ENCODE measurements at regions not wholly inside any gene's neighbourhood (a gene's known extent, or its start where the extent isn't known, plus 50 kb on each side); places are given as distances from the start of the nearest gene placed in this dataset.
"Not testable (repeated sequence)": the region's sequence is repeated elsewhere in the genome, so short reads cannot be mapped to it uniquely, and the experiment has no call there.

DNA sequence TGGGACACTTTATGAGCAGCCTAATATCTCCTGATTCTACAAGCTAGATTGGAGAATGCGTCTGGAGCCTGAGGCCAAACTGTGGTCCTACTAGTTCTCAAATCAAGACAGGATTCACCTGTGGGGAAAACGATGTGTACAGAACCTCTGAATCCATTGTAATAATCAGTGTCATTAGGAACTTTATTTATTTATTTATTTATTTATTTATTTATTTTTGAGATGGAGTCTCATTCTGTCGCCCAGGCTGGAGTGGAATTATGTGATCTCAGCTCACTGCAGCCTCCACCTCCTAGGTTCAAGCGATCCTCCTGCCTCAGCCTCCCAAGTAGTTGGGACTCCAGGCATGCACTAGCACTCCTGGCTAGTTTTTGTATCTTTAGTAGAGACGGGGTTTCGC lies 52.6 kb upstream of the KIF26B start:
- in situ Hi-C loops (cut with MboI; ENCODE audit: low sequenced_read_pairs): not testable (repeated sequence)

DNA sequence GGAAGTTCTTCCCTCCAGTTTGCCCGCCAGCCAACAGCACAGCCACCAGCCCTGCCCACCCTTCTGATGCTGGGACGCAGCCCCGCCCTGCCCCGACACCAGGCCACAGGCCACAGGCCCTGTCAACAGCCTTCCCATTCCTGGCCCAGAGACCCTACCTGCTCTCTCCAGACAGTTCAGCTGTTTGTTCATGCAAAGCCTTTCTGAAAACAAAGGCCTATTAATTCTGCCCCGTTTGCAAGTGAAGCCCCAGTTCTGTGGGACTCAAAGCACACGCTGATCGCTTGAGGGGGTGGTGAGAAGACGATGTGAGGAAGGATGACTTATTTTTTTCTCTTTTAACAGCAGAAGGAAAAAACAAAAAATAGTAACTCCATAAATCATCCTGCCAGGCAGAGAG lies 55.4 kb upstream of the KIF26B start:
- in situ Hi-C loops (cut with MboI; ENCODE audit: low sequenced_read_pairs): no loop called here

- in situ Hi-C loops (cut with MboI; ENCODE audit: low sequenced_read_pairs): no loop called here
Measured at GRCh38 chr1:245098924-245099323, 55.9 kb upstream of the KIF26B start.

- in situ Hi-C loops (cut with MboI; ENCODE audit: low sequenced_read_pairs): no loop called here
Measured at GRCh38 chr1:245096311-245097066, 58.3 kb upstream of the KIF26B start.

DNA sequence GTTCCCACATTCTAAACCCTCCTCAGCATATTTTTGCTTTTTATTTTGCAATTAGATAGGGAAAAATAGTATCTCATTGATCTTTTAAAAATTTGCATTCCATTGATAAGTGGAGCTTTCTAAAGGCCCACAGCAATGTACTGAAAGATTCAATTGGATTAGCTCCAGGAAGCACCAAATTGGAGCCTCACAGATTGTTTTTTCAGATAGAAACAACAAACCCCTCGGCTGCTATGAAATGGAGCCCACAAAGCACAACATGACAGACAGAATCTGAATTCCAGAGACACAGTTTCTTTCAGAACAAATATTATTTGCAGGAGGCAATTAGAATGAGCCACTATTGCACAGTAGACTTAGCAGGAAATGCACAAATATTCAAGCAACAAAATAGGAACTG lies 58.9 kb upstream of the KIF26B start:
- in situ Hi-C loops (cut with MboI; ENCODE audit: low sequenced_read_pairs): no loop called here

GRCh38 chr1:245094954-245095353 lies 59.8 kb upstream of the KIF26B start:
- in situ Hi-C loops (cut with MboI; ENCODE audit: low sequenced_read_pairs): no loop called here

DNA sequence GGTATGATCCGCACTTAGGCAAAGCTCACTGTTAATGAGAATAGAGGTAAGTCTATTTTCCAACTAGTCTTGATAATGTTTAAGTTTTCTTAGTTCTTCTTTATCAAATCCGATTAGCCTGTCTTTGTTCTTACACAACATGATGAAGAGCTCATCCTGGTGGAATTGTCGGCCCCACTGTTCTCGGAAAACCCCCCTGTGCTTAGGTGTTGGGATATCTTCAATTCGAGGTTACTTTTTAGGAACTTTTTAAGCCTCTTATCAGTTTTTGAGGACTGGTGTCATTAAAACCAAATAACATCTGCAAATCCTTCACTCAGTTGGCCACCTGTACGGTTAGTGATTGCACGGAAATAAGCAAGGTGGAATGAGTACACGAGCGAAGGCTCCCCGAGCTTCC lies 60.7 kb upstream of the KIF26B start:
- in situ Hi-C loops (cut with MboI; ENCODE audit: low sequenced_read_pairs): no loop called here

- in situ Hi-C loops (cut with MboI; ENCODE audit: low sequenced_read_pairs): no loop called here
Measured at GRCh38 chr1:245092638-245092976, 62.2 kb upstream of the KIF26B start.

GRCh38 chr1:245091818-245092637 lies 62.8 kb upstream of the KIF26B start:
- in situ Hi-C loops (cut with MboI; ENCODE audit: low sequenced_read_pairs): no loop called here

DNA sequence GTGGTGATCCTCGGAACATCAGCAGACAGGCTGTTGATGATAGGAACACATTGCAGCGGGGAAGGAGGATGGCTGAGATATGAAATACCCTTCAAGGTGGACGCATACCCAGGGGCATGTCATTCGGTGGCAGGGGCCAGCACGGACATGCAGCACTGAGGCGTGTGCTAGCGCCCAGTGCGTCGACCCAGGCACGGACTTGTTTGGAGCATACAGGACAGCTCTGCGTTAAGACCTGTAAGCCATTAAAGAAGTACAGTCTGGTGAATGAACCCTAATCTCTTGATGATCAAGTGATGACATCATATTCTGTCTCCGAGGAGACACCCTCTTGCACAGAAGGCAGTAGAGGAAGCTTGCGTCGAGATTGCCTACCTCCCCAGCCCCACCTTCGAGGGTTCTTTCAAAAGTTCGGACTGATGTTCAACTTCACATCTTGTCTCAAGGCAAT lies 63.6 kb upstream of the KIF26B start:
- in situ Hi-C loops (cut with MboI; ENCODE audit: low sequenced_read_pairs): no loop called here

- in situ Hi-C loops (cut with MboI; ENCODE audit: low sequenced_read_pairs): no loop called here
Measured at GRCh38 chr1:245090491-245091090, 64.2 kb upstream of the KIF26B start.

- in situ Hi-C loops (cut with MboI; ENCODE audit: low sequenced_read_pairs): no loop called here
Measured at GRCh38 chr1:245087723-245088122, 67.1 kb upstream of the KIF26B start.

GRCh38 chr1:245086389-245086969 lies 68.3 kb upstream of the KIF26B start:
- in situ Hi-C loops (cut with MboI; ENCODE audit: low sequenced_read_pairs): no loop called here

DNA sequence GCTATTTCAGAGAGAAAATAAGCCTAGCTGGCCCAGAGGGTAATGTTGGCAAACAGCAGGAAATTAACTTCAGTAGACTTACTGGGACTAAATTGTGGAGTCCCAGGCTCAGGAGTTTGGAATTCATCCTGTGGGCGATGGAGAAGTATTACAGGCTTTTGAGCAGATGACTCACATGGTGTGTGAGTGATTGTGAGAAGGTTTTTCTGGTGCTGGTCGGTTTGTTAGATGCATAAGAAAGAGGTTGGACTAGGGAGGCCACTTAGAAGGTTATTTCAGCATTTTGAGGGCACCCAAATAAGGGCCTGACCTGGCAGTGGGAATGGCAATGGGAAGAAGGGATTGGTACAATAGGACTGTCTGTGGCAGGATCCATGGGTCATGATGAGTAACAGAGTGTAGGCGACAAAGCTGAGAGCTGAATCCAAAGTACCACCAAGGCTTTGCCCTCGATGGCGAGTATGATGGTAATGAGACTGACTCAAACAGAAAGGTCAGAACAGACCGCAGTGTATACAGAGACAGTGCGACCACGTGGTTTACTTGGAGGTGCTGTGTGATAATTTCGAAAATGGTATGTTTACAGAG lies 69.2 kb upstream of the KIF26B start:
- in situ Hi-C loops (cut with MboI; ENCODE audit: low sequenced_read_pairs): no loop called here

- in situ Hi-C loops (cut with MboI; ENCODE audit: low sequenced_read_pairs): no loop called here
Measured at GRCh38 chr1:245084551-245084950, 70.2 kb upstream of the KIF26B start.

DNA sequence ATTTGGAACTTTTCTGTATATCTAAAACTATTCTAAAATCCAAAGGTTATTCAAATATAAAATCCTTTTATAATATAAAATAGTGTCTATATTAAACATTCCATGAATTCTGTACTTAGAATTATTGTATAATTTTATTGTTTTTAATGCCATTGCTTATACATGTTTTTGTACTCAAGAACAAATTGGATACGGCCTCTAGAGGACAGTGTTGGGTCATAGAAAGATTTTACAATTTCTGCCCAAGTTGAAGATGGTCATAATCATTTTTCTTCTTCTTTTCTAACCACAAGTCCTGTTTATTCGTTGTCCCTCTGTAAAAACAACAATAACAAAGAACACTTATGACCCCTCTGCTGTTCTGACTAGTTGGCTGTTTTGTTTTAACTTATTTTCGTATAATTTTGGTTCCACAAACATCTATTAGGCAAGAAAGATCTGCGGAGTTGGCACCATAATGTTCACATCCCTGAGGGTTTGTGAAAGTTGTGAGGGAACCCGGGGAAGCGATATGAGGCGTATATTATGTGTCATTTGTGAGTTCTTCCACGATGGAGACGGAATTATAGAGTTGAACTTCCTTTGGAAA lies 75.7 kb upstream of the KIF26B start:
- in situ Hi-C loops (cut with MboI; ENCODE audit: low sequenced_read_pairs): no loop called here

DNA sequence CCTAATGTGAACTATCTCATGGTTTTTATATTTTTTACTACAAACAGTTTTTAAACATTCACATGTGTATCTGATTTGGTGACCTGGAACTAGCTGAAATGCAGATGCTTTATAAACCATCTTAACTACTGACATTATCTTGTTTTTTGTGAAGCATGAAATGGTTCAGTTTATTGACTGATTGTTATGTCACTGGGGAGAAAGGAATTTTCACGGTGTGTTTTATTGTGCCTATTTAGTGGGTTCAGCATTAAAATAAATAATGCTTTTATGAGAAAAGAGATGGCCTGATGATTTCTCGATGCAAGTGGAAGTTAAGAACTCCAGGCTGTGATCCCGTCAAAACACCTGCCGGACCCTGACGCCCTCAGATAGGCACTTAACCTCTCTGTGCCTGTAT lies 79.9 kb upstream of the KIF26B start:
- in situ Hi-C loops (cut with MboI; ENCODE audit: low sequenced_read_pairs): no loop called here

DNA sequence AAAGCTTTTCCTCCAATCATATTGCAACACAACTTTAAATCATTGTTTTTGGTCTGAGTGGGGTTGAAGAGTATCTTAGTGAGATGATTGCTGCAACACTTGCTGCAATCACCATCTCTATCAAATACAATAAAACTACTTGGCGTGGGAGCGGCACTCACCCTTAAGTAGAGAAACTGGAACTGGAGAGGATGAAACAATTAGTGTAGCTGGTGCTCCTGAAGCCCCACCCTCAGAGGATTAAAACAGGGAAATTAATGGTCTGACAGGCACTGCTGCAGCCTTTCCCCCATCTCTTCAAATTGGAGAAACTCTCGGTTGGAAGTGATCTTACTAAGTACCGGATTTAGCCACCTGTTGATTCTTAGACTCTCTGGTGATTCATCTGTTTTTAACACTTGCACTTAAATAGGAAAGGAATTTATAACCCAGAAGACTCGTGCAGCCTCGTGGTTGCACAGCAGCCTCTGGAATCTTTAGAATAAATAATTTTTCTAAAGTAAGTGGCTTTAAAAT lies 80.5 kb upstream of the KIF26B start:
- in situ Hi-C loops (cut with MboI; ENCODE audit: low sequenced_read_pairs): no loop called here

GRCh38 chr1:245070836-245071615 lies 83.8 kb upstream of the KIF26B start:
- in situ Hi-C loops (cut with MboI; ENCODE audit: low sequenced_read_pairs): no loop called here

GRCh38 chr1:245067257-245067656 lies 87.5 kb upstream of the KIF26B start:
- in situ Hi-C loops (cut with MboI; ENCODE audit: low sequenced_read_pairs): no loop called here

Data from HL-60/S4 treated with phorbol 12-myristate 13-acetate at 8.2 ng/mL for 4 days and 3 days (cell line).